B cell (primary cell): ENCODE measurements at regions not wholly inside any gene's neighbourhood (a gene's known extent, or its start where the extent isn't known, plus 50 kb on each side); places are given as distances from the start of the nearest gene placed in this dataset.

Experiments used
- ATAC-seq: fragments of 200-7000 bp; cut with Tn5 transposase; one replicate; pipeline ENCODE4 v1.10.0; 2021; ENCODE audit warnings: low read depth, mild to moderate bottlenecking, moderate number of reproducible peaks, moderate library complexity
- CTCF ChIA-PET: fragments of 350-600 bp; sonication (Branson Sonifier 250); formaldehyde crosslinking; loops from one replicate; lab custom pipeline; 2021; ENCODE audit warnings: antibody characterized with exemption, inconsistent platforms; lab: Charles Lee
- POLR2A ChIA-PET: fragments of 350-600 bp; sonication (Branson Sonifier 250); formaldehyde crosslinking; loops from one replicate; lab custom pipeline; 2021; ENCODE audit warnings: antibody characterized with exemption; lab: Charles Lee
- DNase-seq: peaks from one replicate; pipeline ENCODE4 v3.0.0; 2013
- H2AFZ ChIP-seq: 2 replicates; pipeline ENCODE4 v1.6.1; 2012; ENCODE audit warnings: mild to moderate bottlenecking, low read depth, low read length; ENCODE audit not compliant: insufficient read depth, poor library complexity, severe bottlenecking
- H3K27ac ChIP-seq, 2 donors: 1 replicate in 1 of 2; 2 replicates in 1 of 2; pipeline ENCODE4 v1.5.1; 2012 to 2013; ENCODE audit warnings: low read length in 2 of 2, mild to moderate bottlenecking in 2 of 2, moderate library complexity in 1 of 2
- H3K27me3 ChIP-seq, 4 experiments: fragments of 200-600 bp in 1 of 4; sonication (generic) in 1 of 4; replicated peaks in 1 of 4; 1 replicate in 2 of 4; 2 replicates in 2 of 4; pipeline versions ENCODE4 v1.6.1 to v1.7.0; 2013 to 2016; ENCODE audit warnings: low read length in 3 of 4, mild to moderate bottlenecking in 2 of 4, mixed read lengths in 1 of 4, moderate library complexity in 1 of 4; ENCODE audit not compliant: insufficient read depth in 4 of 4, control insufficient read depth in 3 of 4; ENCODE audit errors: control extremely low read depth in 1 of 4
- H3K36me3 ChIP-seq, 2 experiments: replicated peaks in 1 of 2; 1 replicate in 1 of 2; 2 replicates in 1 of 2; pipeline versions ENCODE4 v1.6.1 to v1.7.1; 2013; ENCODE audit warnings: low read length in 1 of 2; ENCODE audit not compliant: insufficient read depth in 2 of 2, control insufficient read depth in 1 of 2; ENCODE audit errors: control extremely low read depth in 1 of 2, extremely low read depth in 1 of 2
- H3K4me1 ChIP-seq, 2 donors: fragments of 200-600 bp in 1 of 2; sonication (generic) in 1 of 2; 1 replicate in 1 of 2; 2 replicates in 1 of 2; pipeline versions ENCODE4 v1.5.1 to v1.6.1; 2013 to 2017; ENCODE audit warnings: low read length in 2 of 2; ENCODE audit not compliant: control insufficient read depth in 2 of 2, insufficient read depth in 2 of 2
- H3K4me2 ChIP-seq: replicated peaks from 2 replicates; pipeline ENCODE3; 2012; ENCODE audit warnings: mild to moderate bottlenecking, low read depth, low read length; ENCODE audit not compliant: poor library complexity, severe bottlenecking
- H3K4me3 ChIP-seq, 5 experiments: fragments of 200-600 bp in 1 of 5; sonication (generic) in 1 of 5; 1 replicate in 3 of 5; 2 replicates in 2 of 5; pipeline versions ENCODE4 v1.5.1 to v1.7.0; 2011 to 2016; ENCODE audit warnings: low read length in 4 of 5, mild to moderate bottlenecking in 4 of 5, low read depth in 2 of 5, control low read depth in 1 of 5, moderate library complexity in 1 of 5; ENCODE audit not compliant: insufficient read depth in 1 of 5; ENCODE audit errors: control extremely low read depth in 1 of 5, extremely low read depth in 1 of 5
- H3K79me2 ChIP-seq: fragments of 200-600 bp; sonication (generic); one replicate; pipeline ENCODE4 v1.6.0; 2016; ENCODE audit warnings: low read length; ENCODE audit not compliant: control insufficient read depth, insufficient read depth
- H3K9ac ChIP-seq: fragments of 200-600 bp; sonication (generic); 2 replicates; pipeline ENCODE4 v1.6.1; 2017; ENCODE audit warnings: mild to moderate bottlenecking, low read length, moderate library complexity
- H3K9me3 ChIP-seq, 3 donors: one replicate each; pipeline versions ENCODE4 v1.6.1 to v1.7.1; 2013; ENCODE audit warnings: low read length in 2 of 3; ENCODE audit not compliant: control insufficient read depth in 2 of 3, insufficient read depth in 1 of 3; ENCODE audit errors: control extremely low read depth in 1 of 3
- H4K20me1 ChIP-seq: 2 replicates; pipeline ENCODE4 v1.6.0; 2012; ENCODE audit warnings: mild to moderate bottlenecking, low read length; ENCODE audit not compliant: insufficient read depth, control insufficient read depth, poor library complexity, severe bottlenecking
- H3K27ac Mint-ChIP-seq: one replicate; pipeline ENCODE4 v1.8.0; 2021; ENCODE audit warnings: mixed read lengths
- H3K27me3 Mint-ChIP-seq: one replicate; pipeline ENCODE4 v1.8.0; 2021; ENCODE audit warnings: mixed read lengths
- H3K4me1 Mint-ChIP-seq: one replicate; pipeline ENCODE4 v1.8.0; 2021; ENCODE audit warnings: mixed read lengths
- H3K4me3 Mint-ChIP-seq: one replicate; pipeline ENCODE4 v1.8.0; 2021; ENCODE audit warnings: mixed read lengths
- H3K9me3 Mint-ChIP-seq: one replicate; pipeline ENCODE4 v1.8.0; 2022; ENCODE audit warnings: mixed read lengths; ENCODE audit not compliant: insufficient read depth
- EZH2 ChIP-seq: IDR thresholded peaks from 2 replicates; pipeline ENCODE4 v1.6.1; 2012; ENCODE audit warnings: borderline replicate concordance, low read depth, mild to moderate bottlenecking, moderate library complexity, low read length; ENCODE audit not compliant: insufficient read depth, poor library complexity, severe bottlenecking
- WGBS: methylation state at CpG from one replicate; pipeline ENCODE4 v1.1.5; 2013; ENCODE audit warnings: missing lambda C conversion rate; ENCODE audit not compliant: insufficient coverage; 5-methylcytosine and 5-hydroxymethylcytosine counted together
- intact Hi-C: fragments of 100-400 bp; cut with micrococcal nuclease; formaldehyde crosslinking; loops from one replicate; pipeline ENCODE4 v1.10.0; 2022
- TF ChIP-seq, protein P1 (sequence below): fragments of 200-600 bp; IDR thresholded peaks from one replicate; pipeline ENCODE4 v1.8.0; 2022; ENCODE audit warnings: antibody characterized with exemption, mild to moderate bottlenecking

DNA sequence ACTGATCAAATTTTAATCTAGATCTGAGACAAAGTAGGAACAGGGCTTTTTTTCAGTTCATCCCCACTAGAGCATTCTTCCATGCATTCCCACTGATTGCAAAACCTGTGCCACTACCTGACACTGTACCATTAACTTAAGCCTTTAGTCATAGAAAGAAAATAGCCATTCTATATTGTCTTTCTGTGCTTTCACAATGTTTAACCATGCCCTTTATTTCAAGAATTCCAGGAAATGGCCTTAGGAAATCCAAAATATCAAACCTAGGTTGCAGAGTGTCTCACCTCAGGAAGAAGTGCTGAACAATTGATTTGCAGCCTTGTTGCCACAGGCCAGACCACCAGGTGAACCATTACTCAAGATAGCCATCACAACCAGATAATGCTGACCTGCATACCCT lies 56.2 kb upstream of the TGFBR2 start:
- DNase-seq (no peak), ATAC-seq (no peak)
- Histone ChIP-seq H3K4me3 (no peak overlapping the region), H3K27ac (no peak overlapping the region), H3K36me3 (no peaks in the 10 kb centered on the region), H3K4me1 (peaks cover 19 to 20% of the 10 kb centered on the region in 2 donors), H2AFZ (no peak overlapping the region), H3K27me3 (no peaks in the 10 kb centered on the region), H3K9me3 (peaks cover 0 to 3% (median 0%) of the 10 kb centered on the region in 3 donors), H4K20me1 (no peaks in the 10 kb centered on the region), H3K9ac (no peak overlapping the region), H3K79me2 (no peaks in the 10 kb centered on the region), H3K4me2 (no peak overlapping the region)
- ChIA-PET CTCF (interaction anchor here (1.1 kb wide), 1 partner anchor 13 kb away, joined by 3 read pairs; no protein-coding TSS in a partner anchor), POLR2A (no interaction called here)
- no peak overlapping the region for H3K4me3 Mint-ChIP-seq
- H3K27me3 Mint-ChIP-seq: no peaks in the 10 kb centered on the region
- intact Hi-C loops: no loop called here
- H3K27ac Mint-ChIP-seq: peak overlapping the region; percentile 3
- H3K4me1 Mint-ChIP-seq: peaks cover 33% of the 10 kb centered on the region
- TF ChIP-seq, protein P1, sequence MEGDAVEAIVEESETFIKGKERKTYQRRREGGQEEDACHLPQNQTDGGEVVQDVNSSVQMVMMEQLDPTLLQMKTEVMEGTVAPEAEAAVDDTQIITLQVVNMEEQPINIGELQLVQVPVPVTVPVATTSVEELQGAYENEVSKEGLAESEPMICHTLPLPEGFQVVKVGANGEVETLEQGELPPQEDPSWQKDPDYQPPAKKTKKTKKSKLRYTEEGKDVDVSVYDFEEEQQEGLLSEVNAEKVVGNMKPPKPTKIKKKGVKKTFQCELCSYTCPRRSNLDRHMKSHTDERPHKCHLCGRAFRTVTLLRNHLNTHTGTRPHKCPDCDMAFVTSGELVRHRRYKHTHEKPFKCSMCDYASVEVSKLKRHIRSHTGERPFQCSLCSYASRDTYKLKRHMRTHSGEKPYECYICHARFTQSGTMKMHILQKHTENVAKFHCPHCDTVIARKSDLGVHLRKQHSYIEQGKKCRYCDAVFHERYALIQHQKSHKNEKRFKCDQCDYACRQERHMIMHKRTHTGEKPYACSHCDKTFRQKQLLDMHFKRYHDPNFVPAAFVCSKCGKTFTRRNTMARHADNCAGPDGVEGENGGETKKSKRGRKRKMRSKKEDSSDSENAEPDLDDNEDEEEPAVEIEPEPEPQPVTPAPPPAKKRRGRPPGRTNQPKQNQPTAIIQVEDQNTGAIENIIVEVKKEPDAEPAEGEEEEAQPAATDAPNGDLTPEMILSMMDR: no peak
- no peak for TF ChIP-seq EZH2
- H3K9me3 Mint-ChIP-seq: no peaks in the 10 kb centered on the region

DNA sequence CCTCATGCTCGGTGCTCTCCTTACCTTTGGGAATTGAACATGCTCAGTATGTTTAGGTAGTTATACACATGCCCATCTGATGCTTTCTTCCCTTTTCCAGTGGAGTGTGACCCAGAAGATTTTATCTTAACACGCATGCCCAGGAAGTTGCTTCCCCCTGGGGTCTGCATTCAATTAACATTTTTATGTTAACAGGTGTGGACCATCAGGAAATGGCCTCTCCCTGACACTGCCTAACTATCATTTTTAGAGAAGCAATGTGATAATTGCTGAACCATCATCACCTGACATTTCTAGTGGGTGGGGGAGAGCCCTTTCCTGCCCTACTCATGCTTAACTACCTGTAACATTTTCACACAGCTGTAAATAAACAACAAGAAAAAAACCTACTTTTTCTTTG lies 55.1 kb upstream of the TGFBR2 start:
- peaks cover 19 to 20% of the 10 kb centered on the region in 2 donors for H3K4me1 ChIP-seq
- H2AFZ ChIP-seq: no peak overlapping the region
- Mint-ChIP-seq H3K27me3 (no peaks in the 10 kb centered on the region), H3K9me3 (no peaks in the 10 kb centered on the region), H3K27ac (peak overlapping the region; percentile 79), H3K4me3 (peak overlapping the region; percentile 36), H3K4me1 (peaks cover 33% of the 10 kb centered on the region)
- no peaks in the 10 kb centered on the region for H3K27me3 ChIP-seq
- no CpG with 5 or more reads among the region's 2 CpGs for WGBS
- peak overlapping the region; percentile 30 to 49 for H3K27ac ChIP-seq
- CTCF ChIA-PET: interaction anchor here (1.3 kb wide), 1 partner anchor 55 kb away, joined by 3 read pairs; the partner anchor contains the start of gene TGFBR2
- peak; percentile 56 for DNase-seq
- TF ChIP-seq, protein P1: no peak
- TF ChIP-seq EZH2: no peak
- intact Hi-C loops: no loop called here
- H3K4me3 ChIP-seq: no peak overlapping the region
- no peaks in the 10 kb centered on the region for H4K20me1 ChIP-seq
- H3K36me3 ChIP-seq: no peaks in the 10 kb centered on the region
- H3K4me2 ChIP-seq: peak overlapping the region; percentile 29
- POLR2A ChIA-PET: no interaction called here
- H3K9me3 ChIP-seq: peaks cover 0 to 3% (median 0%) of the 10 kb centered on the region in 3 donors
- ATAC-seq: peak; percentile 73
- H3K79me2 ChIP-seq: no peaks in the 10 kb centered on the region
- H3K9ac ChIP-seq: no peak overlapping the region
